WTC11 (cell line): ENCODE measurements at regions not wholly inside any gene's neighbourhood (a gene's known extent, or its start where the extent isn't known, plus 50 kb on each side); places are given as distances from the start of the nearest gene placed in this dataset.

Source experiments
- ATF6 ChIP-seq: sonication (generic); formaldehyde crosslinking; IDR thresholded peaks from 2 replicates; pipeline ENCODE4 v1.8.1; 2023; ENCODE audit warnings: mild to moderate bottlenecking, missing genetic modification reagents
- FOXP1 ChIP-seq: sonication (generic); formaldehyde crosslinking; IDR thresholded peaks from 2 replicates; pipeline ENCODE4 v1.8.0; 2022; ENCODE audit warnings: missing genetic modification reagents, mild to moderate bottlenecking, moderate library complexity, borderline replicate concordance
- SMAD4 ChIP-seq: sonication (generic); formaldehyde crosslinking; IDR thresholded peaks from 2 replicates; pipeline ENCODE4 v1.8.0; 2022; ENCODE audit warnings: mild to moderate bottlenecking, missing genetic modification reagents
- TEAD4 ChIP-seq: sonication (generic); formaldehyde crosslinking; IDR thresholded peaks from 2 replicates; pipeline ENCODE4 v1.8.0; 2022; ENCODE audit warnings: mild to moderate bottlenecking, missing genetic modification reagents
- TF ChIP-seq, protein P1 (sequence below): sonication (generic); formaldehyde crosslinking; conservative IDR thresholded peaks from 2 replicates; pipeline ENCODE4 v1.8.1; 2022; ENCODE audit warnings: mild to moderate bottlenecking, missing genetic modification reagents
- TF ChIP-seq, protein P2 (sequence below): fragments of 200-600 bp; IDR thresholded peaks from 2 replicates; pipeline ENCODE4 v1.8.0; 2022; ENCODE audit warnings: antibody characterized with exemption

GRCh38 chr22:48083502-48083901, 1321.1 kb downstream of the TBC1D22A start:
- TF ChIP-seq, protein P1, sequence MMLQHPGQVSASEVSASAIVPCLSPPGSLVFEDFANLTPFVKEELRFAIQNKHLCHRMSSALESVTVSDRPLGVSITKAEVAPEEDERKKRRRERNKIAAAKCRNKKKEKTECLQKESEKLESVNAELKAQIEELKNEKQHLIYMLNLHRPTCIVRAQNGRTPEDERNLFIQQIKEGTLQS (CRISPR knock-in tag), result no peak
- TF ChIP-seq SMAD4 (no peak), ATF6 (CRISPR knock-in tag) (no peak), FOXP1 (CRISPR knock-in tag) (no peak), TEAD4 (CRISPR knock-in tag) (no peak)
- TF ChIP-seq, protein P2, sequence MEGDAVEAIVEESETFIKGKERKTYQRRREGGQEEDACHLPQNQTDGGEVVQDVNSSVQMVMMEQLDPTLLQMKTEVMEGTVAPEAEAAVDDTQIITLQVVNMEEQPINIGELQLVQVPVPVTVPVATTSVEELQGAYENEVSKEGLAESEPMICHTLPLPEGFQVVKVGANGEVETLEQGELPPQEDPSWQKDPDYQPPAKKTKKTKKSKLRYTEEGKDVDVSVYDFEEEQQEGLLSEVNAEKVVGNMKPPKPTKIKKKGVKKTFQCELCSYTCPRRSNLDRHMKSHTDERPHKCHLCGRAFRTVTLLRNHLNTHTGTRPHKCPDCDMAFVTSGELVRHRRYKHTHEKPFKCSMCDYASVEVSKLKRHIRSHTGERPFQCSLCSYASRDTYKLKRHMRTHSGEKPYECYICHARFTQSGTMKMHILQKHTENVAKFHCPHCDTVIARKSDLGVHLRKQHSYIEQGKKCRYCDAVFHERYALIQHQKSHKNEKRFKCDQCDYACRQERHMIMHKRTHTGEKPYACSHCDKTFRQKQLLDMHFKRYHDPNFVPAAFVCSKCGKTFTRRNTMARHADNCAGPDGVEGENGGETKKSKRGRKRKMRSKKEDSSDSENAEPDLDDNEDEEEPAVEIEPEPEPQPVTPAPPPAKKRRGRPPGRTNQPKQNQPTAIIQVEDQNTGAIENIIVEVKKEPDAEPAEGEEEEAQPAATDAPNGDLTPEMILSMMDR, result no peak
